SJCRH30 (cell line): ENCODE measurements at regions not wholly inside any gene's neighbourhood (a gene's known extent, or its start where the extent isn't known, plus 50 kb on each side); places are given as distances from the start of the nearest gene placed in this dataset.
A peak's percentile ranks its signal among the peaks of the same experiment; 100 is the strongest.
"Not testable (repeated sequence)": the region's sequence is repeated elsewhere in the genome, so short reads cannot be mapped to it uniquely, and the experiment has no call there.

ENCODE experiments used
- DNase-seq, 2 experiments: peaks; one replicate each; pipeline ENCODE4 v3.0.0-alpha.2; 2015 to 2020
- H3K27ac ChIP-seq: fragments of 250-450 bp; sonication (Bioruptor Pico); 2 replicates; pipeline ENCODE4 v1.5.1; 2020; ENCODE audit warnings: mild to moderate bottlenecking, moderate library complexity
- H3K27me3 ChIP-seq: fragments of 250-450 bp; sonication (Bioruptor Pico); 2 replicates; pipeline ENCODE4 v1.5.1; 2020; ENCODE audit warnings: mild to moderate bottlenecking, moderate library complexity
- H3K36me3 ChIP-seq: fragments of 250-450 bp; sonication (Bioruptor Pico); 2 replicates; pipeline ENCODE4 v1.5.1; 2020; ENCODE audit warnings: mild to moderate bottlenecking, moderate library complexity
- H3K4me1 ChIP-seq: fragments of 250-450 bp; sonication (Bioruptor Pico); 2 replicates; pipeline ENCODE4 v1.5.1; 2020; ENCODE audit warnings: mild to moderate bottlenecking, moderate library complexity
- H3K4me3 ChIP-seq: fragments of 250-450 bp; sonication (Bioruptor Pico); 2 replicates; pipeline ENCODE4 v1.5.1; 2020; ENCODE audit warnings: mild to moderate bottlenecking, moderate library complexity
- H3K9me3 ChIP-seq: fragments of 250-450 bp; sonication (Bioruptor Pico); replicated peaks from 2 replicates; pipeline ENCODE4 v1.5.1; 2020; ENCODE audit warnings: mild to moderate bottlenecking, moderate library complexity

DNA sequence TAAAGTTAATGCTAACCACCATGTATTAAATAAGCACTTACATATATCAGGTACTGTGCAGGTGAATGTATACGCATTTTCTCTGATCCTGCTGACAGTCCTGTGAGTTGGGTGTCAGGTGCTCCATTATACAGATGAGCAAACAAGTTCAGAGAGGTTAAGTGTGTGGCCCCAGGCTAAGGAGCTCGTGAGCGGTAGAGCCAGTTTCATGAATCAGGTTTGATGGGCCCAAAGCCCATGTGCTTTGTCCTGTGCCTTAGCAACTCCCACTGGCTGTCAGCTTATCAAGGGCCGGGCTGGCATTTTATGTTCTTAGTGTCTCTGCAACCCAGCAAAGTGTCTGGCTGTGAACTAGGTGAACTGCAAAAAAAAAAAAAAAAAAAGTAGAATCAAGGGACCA is 701.2 kb upstream of the TBX3 start:
- no peaks in the 10 kb centered on the region for H3K36me3 ChIP-seq
- no peaks in the 10 kb centered on the region; the same call in 1 of the 2 replicates for H3K4me1 ChIP-seq
- no peak overlapping the region for H3K27ac ChIP-seq
- DNase-seq, result no peak
- no peaks in the 10 kb centered on the region for H3K27me3 ChIP-seq
- H3K4me3 ChIP-seq, result no peak overlapping the region
- H3K9me3 ChIP-seq, result no peaks in the 10 kb centered on the region

GRCh38 chr12:115384391-115384790 is 700.4 kb upstream of the TBX3 start:
- Histone ChIP-seq H3K4me3 (no peak overlapping the region), H3K9me3 (no peaks in the 10 kb centered on the region), H3K36me3 (no peaks in the 10 kb centered on the region), H3K4me1 (no peaks in the 10 kb centered on the region; the same call in 1 of the 2 replicates), H3K27ac (no peak overlapping the region), H3K27me3 (no peaks in the 10 kb centered on the region)
- DNase-seq, result no peak

- H3K9me3 ChIP-seq, result no peaks in the 10 kb centered on the region
Observed at GRCh38 chr12:115383668-115384067, 699.7 kb upstream of the TBX3 start.

DNA sequence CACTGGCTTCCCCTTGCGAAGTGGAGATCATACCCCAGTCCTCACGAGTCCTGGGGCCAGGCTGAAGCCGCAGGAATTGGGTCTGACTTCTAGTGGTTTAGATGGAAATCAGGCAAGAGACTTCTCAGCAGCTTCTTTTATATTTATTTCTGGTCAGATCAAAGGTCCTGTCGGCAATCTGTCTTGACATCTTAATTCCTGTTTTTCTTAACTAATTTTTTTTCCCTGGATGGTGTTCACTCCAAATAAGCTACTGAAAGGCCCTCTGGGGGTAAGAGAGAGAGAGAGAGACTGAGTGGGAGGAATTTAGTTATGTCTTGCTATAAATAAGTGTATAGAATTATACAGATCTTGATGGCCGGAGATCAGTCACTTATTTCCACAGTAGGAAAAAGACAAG is 698.7 kb upstream of the TBX3 start:
- H3K27me3 ChIP-seq, result no peaks in the 10 kb centered on the region
- no peak for DNase-seq

More at GRCh38 chr12:115383668-115384067, 699.7 kb upstream of the TBX3 start:
- Histone ChIP-seq H3K36me3 (no peaks in the 10 kb centered on the region), H3K4me1 (no peaks in the 10 kb centered on the region; the same call in 1 of the 2 replicates), H3K4me3 (no peak overlapping the region), H3K27me3 (no peaks in the 10 kb centered on the region), H3K27ac (no peak overlapping the region)
- no peak for DNase-seq

DNA sequence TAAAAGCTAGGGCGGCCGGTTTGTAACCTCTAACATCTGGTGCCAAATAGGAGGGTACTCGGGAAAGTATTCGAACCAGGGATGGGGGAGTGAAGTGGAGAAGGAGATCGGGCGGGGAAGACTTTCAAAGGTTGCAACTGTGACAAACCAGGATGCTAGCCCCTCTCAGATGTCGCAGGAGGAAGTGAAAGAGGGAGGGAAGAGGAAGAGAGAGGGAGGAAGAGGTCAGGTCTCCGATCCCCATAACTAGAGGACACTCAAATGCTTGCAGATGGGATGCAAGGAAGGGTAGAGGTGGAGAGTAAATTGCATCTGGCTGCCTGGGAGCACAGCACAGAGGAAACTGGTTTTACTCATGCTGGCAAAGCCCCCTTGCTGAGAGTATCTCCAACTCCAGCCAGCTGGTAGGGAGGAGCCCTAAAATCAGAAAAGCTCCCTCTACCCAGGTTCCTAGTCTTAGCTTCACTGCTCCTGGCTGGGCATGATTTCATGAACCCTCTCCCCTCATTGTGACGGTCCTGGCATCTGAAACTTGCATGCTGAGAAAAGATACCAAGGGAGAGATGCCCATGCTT is 696.7 kb upstream of the TBX3 start:
- Histone ChIP-seq H3K4me3 (no peak overlapping the region), H3K4me1 (peaks cover 4% of the 10 kb centered on the region), H3K9me3 (no peaks in the 10 kb centered on the region), H3K27ac (no peak overlapping the region), H3K27me3 (no peaks in the 10 kb centered on the region), H3K36me3 (no peaks in the 10 kb centered on the region)
- no peak for DNase-seq

More for the DNA sequence above, 698.7 kb upstream of the TBX3 start:
- no peaks in the 10 kb centered on the region for H3K36me3 ChIP-seq
- H3K9me3 ChIP-seq, result no peaks in the 10 kb centered on the region
- H3K4me1 ChIP-seq, result no peaks in the 10 kb centered on the region; the same call in 1 of the 2 replicates
- H3K27ac ChIP-seq, result no peak overlapping the region
- H3K4me3 ChIP-seq, result no peak overlapping the region

GRCh38 chr12:115378291-115378690 is 694.3 kb upstream of the TBX3 start:
- DNase-seq, result no peak
- no peaks in the 10 kb centered on the region for H3K27me3 ChIP-seq
- H3K36me3 ChIP-seq, result no peaks in the 10 kb centered on the region
- H3K4me1 ChIP-seq, result peaks cover 13% of the 10 kb centered on the region
- no peaks in the 10 kb centered on the region for H3K9me3 ChIP-seq
- H3K27ac ChIP-seq, result no peak overlapping the region
- H3K4me3 ChIP-seq, result no peak overlapping the region

DNA sequence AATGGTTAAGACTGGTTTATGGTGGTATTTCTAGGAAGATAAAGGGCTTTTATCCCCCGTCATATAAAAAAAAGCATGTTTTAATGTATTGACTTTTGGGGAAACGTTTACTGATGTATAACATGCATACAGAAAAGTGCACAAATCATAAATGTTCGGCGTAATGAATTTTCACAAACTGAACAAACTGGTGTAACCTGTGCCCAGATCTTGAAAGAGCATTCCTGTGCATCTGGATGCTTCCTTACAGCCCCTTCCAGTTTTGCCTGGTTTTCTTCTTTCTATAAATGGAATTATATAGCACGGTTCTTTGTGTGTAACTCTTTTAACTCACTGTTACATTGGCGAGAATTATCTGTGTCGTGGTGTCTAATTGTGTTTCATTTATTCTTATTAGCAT is 693.8 kb upstream of the TBX3 start:
- H3K27ac ChIP-seq, result no peak overlapping the region
- no peaks in the 10 kb centered on the region for H3K27me3 ChIP-seq
- no peak for DNase-seq
- H3K36me3 ChIP-seq, result no peaks in the 10 kb centered on the region
- H3K9me3 ChIP-seq, result no peaks in the 10 kb centered on the region
- peaks cover 13% of the 10 kb centered on the region for H3K4me1 ChIP-seq
- no peak overlapping the region for H3K4me3 ChIP-seq

DNA sequence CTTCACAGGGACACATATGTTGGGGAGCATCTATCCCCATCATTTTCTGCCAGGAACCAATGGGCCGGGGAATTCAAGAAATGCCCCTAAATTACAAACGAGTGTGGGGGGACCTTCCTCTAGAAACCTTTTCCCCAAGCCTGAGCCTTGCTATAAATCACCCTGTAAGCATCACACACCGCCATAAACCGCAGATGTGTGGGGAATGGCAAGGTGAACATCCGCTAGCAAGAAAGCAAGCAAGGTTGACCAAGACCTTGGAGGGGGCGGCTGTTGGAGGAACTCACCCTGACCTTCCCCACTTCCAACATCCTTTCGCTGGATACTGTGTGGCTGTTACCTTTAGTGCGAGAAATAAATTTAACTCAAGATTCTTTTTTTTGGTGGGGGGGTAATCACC is 693.3 kb upstream of the TBX3 start:
- DNase-seq, result no peak

DNA sequence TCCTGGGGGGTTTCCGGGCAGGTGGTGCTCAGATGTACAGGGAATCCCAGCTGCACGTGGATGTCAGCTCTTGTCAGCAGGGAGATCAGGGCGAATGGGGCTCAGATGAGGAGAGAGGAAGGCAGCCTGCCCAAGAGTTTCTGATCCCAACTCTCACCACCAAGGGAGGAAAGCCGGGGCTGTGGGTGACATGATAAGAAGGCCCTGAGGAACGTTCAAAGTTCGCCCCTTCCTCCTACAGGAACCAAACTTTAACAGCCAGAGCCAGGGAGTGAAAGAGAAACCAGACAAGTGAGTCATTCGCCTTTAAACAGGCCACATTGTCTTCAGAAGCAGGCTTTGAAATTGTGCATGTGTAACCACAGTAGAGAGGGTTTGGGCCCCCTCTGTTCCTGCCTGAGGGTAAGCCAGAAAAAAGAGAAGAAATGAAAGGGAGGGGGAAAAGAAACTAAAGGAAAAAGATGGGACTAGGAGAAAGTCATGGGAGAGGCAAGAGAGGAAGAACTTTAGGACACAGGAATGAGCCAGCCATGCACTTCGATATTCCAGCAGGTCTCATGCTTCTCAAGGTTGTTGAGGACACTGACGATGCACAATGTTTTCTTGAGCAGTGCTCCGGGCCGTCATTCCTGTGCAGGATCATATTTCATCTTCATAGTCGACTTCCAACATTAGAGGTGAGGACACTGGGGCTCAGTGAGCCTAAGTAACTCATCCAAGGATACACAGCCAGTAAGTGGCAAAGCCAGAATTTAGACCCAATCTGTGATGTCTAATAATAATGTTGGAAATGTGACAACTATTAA is 691.4 kb upstream of the TBX3 start:
- Histone ChIP-seq H3K36me3 (no peaks in the 10 kb centered on the region), H3K4me1 (peaks cover 13% of the 10 kb centered on the region), H3K27me3 (no peaks in the 10 kb centered on the region), H3K4me3 (no peak overlapping the region), H3K27ac (peak overlapping the region; percentile 27; the same call in 1 of the 2 replicates), H3K9me3 (no peaks in the 10 kb centered on the region)
- DNase-seq, result peak; percentile 29 to 53

More for the DNA sequence above, 693.3 kb upstream of the TBX3 start:
- no peaks in the 10 kb centered on the region for H3K36me3 ChIP-seq
- peaks cover 13% of the 10 kb centered on the region for H3K4me1 ChIP-seq
- no peaks in the 10 kb centered on the region for H3K27me3 ChIP-seq
- H3K27ac ChIP-seq, result no peak overlapping the region
- no peak overlapping the region for H3K4me3 ChIP-seq
- no peaks in the 10 kb centered on the region for H3K9me3 ChIP-seq

- no peak for DNase-seq
- Histone ChIP-seq H3K36me3 (no peaks in the 10 kb centered on the region), H3K4me3 (no peak overlapping the region), H3K27ac (peak overlapping the region; percentile 27; the same call in 1 of the 2 replicates), H3K27me3 (no peaks in the 10 kb centered on the region), H3K9me3 (no peaks in the 10 kb centered on the region), H3K4me1 (peaks cover 13% of the 10 kb centered on the region)
Observed at GRCh38 chr12:115374480-115375185, 690.7 kb upstream of the TBX3 start.

- H3K27me3 ChIP-seq, result no peaks in the 10 kb centered on the region
- H3K36me3 ChIP-seq, result no peaks in the 10 kb centered on the region
- H3K9me3 ChIP-seq, result no peaks in the 10 kb centered on the region
- no peak for DNase-seq
- no peak overlapping the region for H3K4me3 ChIP-seq
- H3K4me1 ChIP-seq, result peaks cover 13% of the 10 kb centered on the region
- H3K27ac ChIP-seq, result no peak overlapping the region
Observed at GRCh38 chr12:115371711-115372110, 687.7 kb upstream of the TBX3 start.

- DNase-seq, result no peak
- Histone ChIP-seq H3K27ac (no peak overlapping the region), H3K27me3 (no peaks in the 10 kb centered on the region), H3K4me3 (no peak overlapping the region), H3K36me3 (no peaks in the 10 kb centered on the region), H3K9me3 (no peaks in the 10 kb centered on the region), H3K4me1 (peaks cover 9% of the 10 kb centered on the region)
Observed at GRCh38 chr12:115370650-115371049, 686.7 kb upstream of the TBX3 start.

- Histone ChIP-seq H3K4me3 (no peak overlapping the region), H3K36me3 (no peaks in the 10 kb centered on the region), H3K4me1 (peaks cover 6% of the 10 kb centered on the region), H3K9me3 (no peaks in the 10 kb centered on the region), H3K27ac (no peak overlapping the region), H3K27me3 (no peaks in the 10 kb centered on the region)
- no peak for DNase-seq
Observed at GRCh38 chr12:115370207-115370606, 686.2 kb upstream of the TBX3 start.

GRCh38 chr12:115366277-115366676 is 682.3 kb upstream of the TBX3 start:
- not testable (repeated sequence) for H3K27me3 ChIP-seq, H3K27ac ChIP-seq, H3K4me1 ChIP-seq, H3K36me3 ChIP-seq, H3K4me3 ChIP-seq, DNase-seq, H3K9me3 ChIP-seq

DNA sequence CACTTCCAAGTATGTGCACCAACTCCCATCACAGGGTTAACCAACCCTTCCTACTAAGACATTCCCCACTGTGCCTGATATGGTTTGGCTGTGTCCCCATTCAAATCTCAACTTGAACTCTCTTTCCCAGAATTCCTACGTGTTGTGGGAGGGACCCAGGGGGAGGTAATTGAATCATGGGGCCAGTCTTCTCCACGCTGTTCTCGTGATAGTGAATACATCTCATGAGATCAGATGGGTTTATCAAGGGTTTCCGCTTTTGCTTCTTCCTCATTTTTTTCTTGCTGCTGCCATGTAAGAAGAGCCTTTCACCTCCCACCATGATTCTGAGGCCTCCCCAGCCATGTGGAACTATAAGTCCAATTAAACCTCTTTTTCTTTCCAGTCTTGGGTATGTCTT is 681.8 kb upstream of the TBX3 start:
- not testable (repeated sequence) for H3K36me3 ChIP-seq, H3K27me3 ChIP-seq, DNase-seq, H3K9me3 ChIP-seq, H3K4me3 ChIP-seq, H3K4me1 ChIP-seq, H3K27ac ChIP-seq
